GM18909 (cell line): ENCODE measurements at regions not wholly inside any gene's neighbourhood (a gene's known extent, or its start where the extent isn't known, plus 50 kb on each side); places are given as distances from the start of the nearest gene placed in this dataset.
"Not testable (repeated sequence)": the region's sequence is repeated elsewhere in the genome, so short reads cannot be mapped to it uniquely, and the experiment has no call there.

Experiments used
- ATAC-seq: cut with Tn5 transposase; IDR thresholded peaks from one replicate; pipeline ENCODE4 v1.9.1; 2021; ENCODE audit warnings: mild to moderate bottlenecking; ENCODE audit not compliant: unreplicated experiment, poor library complexity

- ATAC-seq = not testable (repeated sequence)
Measured at GRCh38 chr17:20681746-20682722, 102.5 kb downstream of the CDRT15L2 start.

GRCh38 chr17:20683651-20684229 is 104.2 kb downstream of the CDRT15L2 start:
- ATAC-seq = not testable (repeated sequence)

DNA sequence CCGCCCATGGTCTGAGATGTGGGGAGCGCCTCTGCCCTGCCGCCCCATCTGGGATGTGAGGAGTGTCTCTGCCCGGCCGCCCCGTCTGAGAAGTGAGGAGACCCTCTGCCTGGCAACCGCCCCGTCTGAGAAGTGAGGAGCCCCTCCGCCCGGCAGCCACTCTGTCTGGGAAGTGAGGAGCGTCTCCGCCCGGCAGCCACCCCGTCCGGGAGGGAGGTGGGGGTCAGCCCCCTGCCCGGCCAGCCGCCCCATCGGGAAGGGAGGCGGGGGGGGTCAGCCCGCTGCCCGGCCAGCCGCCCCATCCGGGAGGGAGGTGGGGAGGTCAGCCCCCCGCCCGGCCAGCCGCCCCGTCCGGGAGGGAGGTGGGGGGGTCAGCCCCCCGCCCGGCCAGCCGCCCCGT is 105.5 kb downstream of the CDRT15L2 start:
- ATAC-seq = not testable (repeated sequence)

GRCh38 chr17:20687584-20687983 is 108.1 kb downstream of the CDRT15L2 start:
- not testable (repeated sequence) for ATAC-seq

GRCh38 chr17:20689170-20689749 is 109.7 kb downstream of the CDRT15L2 start:
- ATAC-seq = not testable (repeated sequence)

GRCh38 chr17:20692706-20693105 is 113.2 kb downstream of the CDRT15L2 start:
- ATAC-seq = not testable (repeated sequence)

DNA sequence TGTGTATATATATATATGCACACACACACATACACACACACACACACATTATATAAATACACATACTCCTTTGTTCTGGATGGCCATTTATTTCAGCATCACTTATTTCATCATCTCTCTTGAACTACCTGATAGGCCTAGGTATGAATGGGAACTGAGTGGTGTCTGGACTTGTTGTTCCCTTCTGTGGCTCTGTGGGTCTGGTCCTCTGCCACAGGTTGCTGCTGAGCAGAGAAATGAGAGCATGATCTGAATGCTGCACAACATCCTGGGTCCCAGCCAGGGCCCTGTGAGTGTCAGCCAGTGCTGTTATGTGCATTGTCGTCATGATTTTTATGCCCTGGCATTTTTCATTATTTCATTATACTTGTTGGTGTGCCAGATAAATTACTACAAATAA is 116.3 kb downstream of the CDRT15L2 start:
- not testable (repeated sequence) for ATAC-seq

DNA sequence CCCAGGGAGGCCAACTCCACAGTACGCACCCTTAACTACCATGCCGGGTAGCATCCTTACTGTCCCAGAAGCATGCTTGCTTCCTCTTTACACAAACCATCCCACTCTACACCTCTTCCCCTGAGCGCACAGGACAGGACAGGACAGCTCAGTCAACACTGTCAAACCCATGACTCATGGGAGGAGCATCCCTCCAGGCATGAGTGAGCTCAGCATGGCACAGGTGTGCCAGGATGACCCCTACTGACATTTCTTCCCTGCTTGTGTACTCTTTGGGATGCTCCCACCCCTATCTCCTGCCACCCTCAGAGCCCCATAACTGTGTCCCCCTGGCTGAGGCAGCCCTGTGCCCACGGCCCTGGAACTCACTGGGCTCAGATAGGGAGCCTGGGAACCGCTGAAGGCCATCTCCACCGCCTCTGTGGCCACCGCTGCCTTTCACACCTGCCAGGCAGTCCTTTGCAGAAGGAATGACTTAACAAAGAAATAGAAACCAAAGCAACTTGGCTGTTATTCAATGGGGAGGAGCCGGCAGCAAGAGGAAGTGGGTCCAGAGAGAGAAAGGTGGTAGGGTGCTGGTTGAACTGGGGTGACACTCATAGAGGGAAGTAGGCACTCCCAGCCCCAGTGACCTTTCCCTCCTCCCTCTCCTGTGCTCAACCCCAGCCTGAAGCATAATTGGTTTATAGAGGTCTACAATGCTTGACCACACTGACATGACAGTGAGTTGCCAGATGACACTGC is 119.1 kb downstream of the CDRT15L2 start:
- peak; percentile 93 for ATAC-seq

DNA sequence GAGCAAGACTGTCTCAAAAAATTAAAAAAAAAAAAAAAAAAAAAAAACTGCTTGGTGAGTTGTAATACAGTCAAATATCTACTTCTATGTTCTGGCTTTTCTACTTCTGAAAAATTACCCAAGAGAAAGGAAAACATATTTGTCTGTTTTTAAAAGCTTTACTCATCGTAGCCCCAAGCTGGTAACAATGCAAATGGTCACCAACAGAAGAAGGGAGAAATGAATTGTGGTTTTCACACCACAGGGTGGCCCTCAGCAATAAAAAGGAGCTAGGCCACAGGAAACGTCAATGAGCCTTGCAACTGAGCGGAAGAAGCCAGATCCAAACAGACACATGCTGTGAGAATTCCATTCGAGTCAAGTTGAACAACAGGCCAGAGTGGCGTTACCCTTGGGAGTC is 121.0 kb downstream of the CDRT15L2 start:
- not testable (repeated sequence) for ATAC-seq

DNA sequence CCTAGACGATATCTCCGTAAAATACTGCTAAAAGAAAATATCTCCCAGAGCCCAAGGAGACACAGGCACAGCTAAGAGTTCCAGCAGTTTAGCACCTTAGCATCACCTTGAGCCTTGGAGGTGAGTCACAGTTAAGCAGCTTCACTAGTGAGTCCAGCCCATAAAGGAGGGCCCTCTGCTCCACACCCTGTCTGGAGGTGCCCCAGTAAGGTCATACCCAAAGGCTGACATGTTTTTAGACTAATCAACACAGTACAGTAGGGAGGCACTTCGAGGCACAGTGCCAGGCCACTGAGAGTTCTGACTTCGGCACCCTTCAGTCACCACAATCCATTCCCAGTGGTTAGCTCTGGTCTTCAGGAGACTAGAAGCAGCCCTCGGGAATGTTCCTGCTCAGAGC is 121.8 kb downstream of the CDRT15L2 start:
- ATAC-seq = not testable (repeated sequence)

- no peak for ATAC-seq
Measured at GRCh38 chr17:20702692-20703091, 123.2 kb downstream of the CDRT15L2 start.

DNA sequence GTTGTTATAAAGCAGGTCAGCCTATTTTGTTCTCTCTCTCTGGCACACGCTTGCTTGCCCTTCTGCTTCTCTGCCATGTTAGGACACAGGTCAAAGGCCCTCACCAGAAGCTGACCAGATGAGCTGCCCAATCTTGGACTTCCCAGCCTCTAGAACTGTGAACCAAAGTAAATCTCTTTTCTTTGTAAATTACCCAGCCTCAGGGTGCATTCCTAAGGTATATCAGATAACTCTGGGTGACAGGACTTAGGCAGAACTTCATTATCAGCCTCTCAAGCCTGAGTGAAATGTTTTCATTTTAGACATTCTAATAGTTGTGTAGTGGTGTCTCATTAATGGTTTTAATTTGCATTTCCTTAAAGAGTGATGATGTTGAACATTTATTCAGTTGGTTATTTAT is 124.3 kb downstream of the CDRT15L2 start:
- no peak for ATAC-seq

- not testable (repeated sequence) for ATAC-seq
Measured at GRCh38 chr17:20705186-20705585, 125.7 kb downstream of the CDRT15L2 start.

GRCh38 chr17:20706751-20707373 is 127.3 kb downstream of the CDRT15L2 start:
- ATAC-seq = no peak

- ATAC-seq = not testable (repeated sequence)
Measured at GRCh38 chr17:20708821-20709220, 129.3 kb downstream of the CDRT15L2 start.

DNA sequence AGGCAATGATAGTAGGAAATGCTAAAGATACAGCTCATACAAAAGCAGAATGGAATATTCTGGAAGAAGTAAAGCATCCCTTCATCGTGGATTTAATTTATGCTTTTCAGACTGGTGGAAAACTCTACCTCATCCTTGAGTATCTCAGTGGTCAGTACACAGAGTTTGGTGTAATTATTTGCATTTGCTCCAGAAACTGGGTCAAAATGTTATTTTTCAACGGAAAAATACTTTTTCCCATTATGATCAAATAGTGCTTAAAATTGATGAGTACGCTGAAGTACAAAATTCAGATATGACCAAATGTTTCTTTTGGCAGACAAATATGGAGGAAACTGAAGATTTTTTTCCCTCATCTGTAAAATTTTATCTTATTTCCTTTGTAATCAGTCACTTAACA is 137.0 kb downstream of the CDRT15L2 start:
- ATAC-seq = not testable (repeated sequence)

- no peak for ATAC-seq
Measured at GRCh38 chr17:20721171-20721570, 141.6 kb downstream of the CDRT15L2 start.

GRCh38 chr17:20724391-20724790 is 144.9 kb downstream of the CDRT15L2 start:
- not testable (repeated sequence) for ATAC-seq

DNA sequence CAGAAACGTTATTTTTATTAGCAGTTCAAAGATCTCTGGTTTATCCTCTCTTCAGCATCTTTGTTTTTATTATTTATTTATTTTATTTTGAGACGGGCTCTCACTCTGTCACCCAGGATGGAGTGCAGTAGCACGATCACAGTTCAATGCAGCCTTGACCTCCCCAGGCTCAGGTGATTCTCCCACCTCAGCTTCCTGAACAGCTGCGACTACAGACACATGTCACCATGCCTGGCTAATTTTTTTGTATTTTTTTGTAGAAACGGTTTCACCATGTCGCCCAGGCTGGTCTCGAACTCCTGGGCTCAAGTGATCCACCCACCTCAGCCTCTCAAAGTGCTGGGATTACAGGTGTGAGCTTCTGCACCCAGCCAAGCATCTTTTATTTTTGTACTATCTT is 147.7 kb downstream of the CDRT15L2 start:
- not testable (repeated sequence) for ATAC-seq

DNA sequence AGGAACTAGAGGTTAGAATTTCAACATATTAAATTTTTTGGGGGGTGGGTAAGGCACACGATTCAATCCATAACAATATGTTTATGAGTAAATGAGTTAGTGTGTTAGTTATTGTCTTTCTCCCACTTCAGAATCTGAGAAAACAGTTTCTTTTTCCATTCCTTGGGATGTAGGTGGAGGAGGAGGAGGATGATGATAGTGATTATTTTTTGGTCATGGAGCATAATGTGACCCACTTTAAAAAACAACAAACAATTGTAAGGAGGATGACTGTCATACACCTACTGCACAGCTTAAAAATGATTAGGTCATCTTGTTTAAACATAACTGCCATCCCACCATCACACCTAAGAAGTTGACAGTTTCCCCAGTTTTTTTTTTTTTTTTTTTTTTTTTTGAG is 148.7 kb downstream of the CDRT15L2 start:
- ATAC-seq = no peak
